ENCODE measurements at regions not wholly inside any gene's neighbourhood (a gene's known extent, or its start where the extent isn't known, plus 50 kb on each side); places are given as distances from the start of the nearest gene placed in this dataset.

DNA sequence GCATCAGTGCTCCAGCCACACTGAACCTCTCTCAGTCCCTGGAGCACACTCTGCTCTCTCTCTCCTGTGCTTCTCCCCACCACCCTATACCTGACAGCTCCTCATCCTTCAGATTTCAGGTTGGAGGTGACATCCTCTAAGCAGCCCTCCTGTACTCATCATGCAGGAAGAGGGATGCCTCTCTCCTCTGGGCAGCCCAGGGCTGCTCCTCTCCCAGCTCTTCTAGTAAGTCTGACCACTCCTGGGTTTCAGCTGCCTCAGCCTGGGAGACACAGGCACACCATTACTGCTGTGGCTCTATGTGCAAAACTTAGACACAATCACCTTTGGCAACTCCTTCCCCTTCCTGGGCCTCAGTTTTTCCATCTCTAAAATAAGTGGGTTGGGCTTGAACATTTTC, 232.4 kb upstream of the BRINP1 start:
- no peak overlapping the region for H3K4me3 ChIP-seq
- intact Hi-C loops (cut with DNase I): no loop called here
- no peak overlapping the region for H3K27ac ChIP-seq
- TF ChIP-seq, protein P1, sequence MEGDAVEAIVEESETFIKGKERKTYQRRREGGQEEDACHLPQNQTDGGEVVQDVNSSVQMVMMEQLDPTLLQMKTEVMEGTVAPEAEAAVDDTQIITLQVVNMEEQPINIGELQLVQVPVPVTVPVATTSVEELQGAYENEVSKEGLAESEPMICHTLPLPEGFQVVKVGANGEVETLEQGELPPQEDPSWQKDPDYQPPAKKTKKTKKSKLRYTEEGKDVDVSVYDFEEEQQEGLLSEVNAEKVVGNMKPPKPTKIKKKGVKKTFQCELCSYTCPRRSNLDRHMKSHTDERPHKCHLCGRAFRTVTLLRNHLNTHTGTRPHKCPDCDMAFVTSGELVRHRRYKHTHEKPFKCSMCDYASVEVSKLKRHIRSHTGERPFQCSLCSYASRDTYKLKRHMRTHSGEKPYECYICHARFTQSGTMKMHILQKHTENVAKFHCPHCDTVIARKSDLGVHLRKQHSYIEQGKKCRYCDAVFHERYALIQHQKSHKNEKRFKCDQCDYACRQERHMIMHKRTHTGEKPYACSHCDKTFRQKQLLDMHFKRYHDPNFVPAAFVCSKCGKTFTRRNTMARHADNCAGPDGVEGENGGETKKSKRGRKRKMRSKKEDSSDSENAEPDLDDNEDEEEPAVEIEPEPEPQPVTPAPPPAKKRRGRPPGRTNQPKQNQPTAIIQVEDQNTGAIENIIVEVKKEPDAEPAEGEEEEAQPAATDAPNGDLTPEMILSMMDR (IDR thresholded peaks at IDR 0.05): no peak
- DNase-seq: no peak
- no peaks in the 10 kb centered on the region for H3K36me3 ChIP-seq
- H3K27me3 ChIP-seq: no peaks in the 10 kb centered on the region
- H3K4me1 ChIP-seq: no peaks in the 10 kb centered on the region
- H3K9ac ChIP-seq (ENCODE audit: low read depth in 2 of 2, low read length in 2 of 2): no peak overlapping the region
- no peaks in the 10 kb centered on the region for H3K9me3 ChIP-seq

DNA sequence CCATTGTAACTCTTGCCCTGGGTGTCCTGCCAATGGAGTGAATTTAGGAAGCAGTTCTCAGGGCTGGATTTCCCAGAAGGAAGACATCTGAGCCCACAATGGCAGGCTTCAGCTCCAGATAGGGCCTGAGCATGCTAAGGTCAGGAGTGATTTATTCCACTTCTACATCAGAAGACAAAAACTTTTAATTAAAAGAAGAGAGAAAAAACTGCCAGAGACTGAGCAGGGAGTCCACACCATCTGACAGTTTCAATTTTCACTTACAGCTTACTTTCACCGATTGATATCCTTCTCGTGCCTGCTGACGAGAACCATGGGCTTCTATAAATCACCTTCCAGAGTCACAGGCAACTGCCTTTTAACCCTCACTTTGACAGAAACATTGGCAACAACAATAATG, 228.3 kb upstream of the BRINP1 start:
- no peak for DNase-seq
- Histone ChIP-seq H3K9me3 (no peaks in the 10 kb centered on the region), H3K36me3 (no peaks in the 10 kb centered on the region), H3K4me1 (no peaks in the 10 kb centered on the region), H3K4me3 (no peak overlapping the region), H3K27me3 (no peaks in the 10 kb centered on the region), H3K27ac (no peak overlapping the region), H3K9ac (ENCODE audit: low read depth in 2 of 2, low read length in 2 of 2) (no peak overlapping the region)
- intact Hi-C loops (cut with DNase I): no loop called here
- TF ChIP-seq, protein P1 (IDR thresholded peaks at IDR 0.05): no peak

DNA sequence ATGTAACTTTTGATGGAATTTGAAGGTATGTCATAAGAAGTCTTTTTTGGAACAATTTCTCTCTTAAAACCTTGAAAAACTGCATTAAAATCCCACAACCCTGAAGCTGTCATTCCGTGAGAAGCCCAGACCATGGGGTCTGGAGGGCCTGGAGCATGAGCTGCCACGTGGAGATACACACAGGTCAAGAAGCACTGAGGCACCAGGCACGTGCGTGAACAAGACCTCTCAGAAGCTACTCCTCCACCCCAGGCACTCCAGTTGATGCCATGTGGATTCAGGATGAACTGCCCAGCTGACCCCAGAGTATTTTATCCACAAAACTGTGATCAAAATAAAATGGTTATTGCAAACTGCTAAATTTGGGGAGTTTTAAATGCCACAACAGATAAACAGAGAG, 227.5 kb upstream of the BRINP1 start:
- no peaks in the 10 kb centered on the region for H3K4me1 ChIP-seq
- intact Hi-C loops (cut with DNase I): no loop called here
- no peak overlapping the region for H3K9ac ChIP-seq (ENCODE audit: low read depth in 2 of 2, low read length in 2 of 2)
- no peaks in the 10 kb centered on the region for H3K36me3 ChIP-seq
- DNase-seq: no peak
- no peaks in the 10 kb centered on the region for H3K27me3 ChIP-seq
- no peak overlapping the region for H3K4me3 ChIP-seq
- no peak overlapping the region for H3K27ac ChIP-seq
- no peaks in the 10 kb centered on the region for H3K9me3 ChIP-seq
- TF ChIP-seq, protein P1 (IDR thresholded peaks at IDR 0.05): no peak

DNA sequence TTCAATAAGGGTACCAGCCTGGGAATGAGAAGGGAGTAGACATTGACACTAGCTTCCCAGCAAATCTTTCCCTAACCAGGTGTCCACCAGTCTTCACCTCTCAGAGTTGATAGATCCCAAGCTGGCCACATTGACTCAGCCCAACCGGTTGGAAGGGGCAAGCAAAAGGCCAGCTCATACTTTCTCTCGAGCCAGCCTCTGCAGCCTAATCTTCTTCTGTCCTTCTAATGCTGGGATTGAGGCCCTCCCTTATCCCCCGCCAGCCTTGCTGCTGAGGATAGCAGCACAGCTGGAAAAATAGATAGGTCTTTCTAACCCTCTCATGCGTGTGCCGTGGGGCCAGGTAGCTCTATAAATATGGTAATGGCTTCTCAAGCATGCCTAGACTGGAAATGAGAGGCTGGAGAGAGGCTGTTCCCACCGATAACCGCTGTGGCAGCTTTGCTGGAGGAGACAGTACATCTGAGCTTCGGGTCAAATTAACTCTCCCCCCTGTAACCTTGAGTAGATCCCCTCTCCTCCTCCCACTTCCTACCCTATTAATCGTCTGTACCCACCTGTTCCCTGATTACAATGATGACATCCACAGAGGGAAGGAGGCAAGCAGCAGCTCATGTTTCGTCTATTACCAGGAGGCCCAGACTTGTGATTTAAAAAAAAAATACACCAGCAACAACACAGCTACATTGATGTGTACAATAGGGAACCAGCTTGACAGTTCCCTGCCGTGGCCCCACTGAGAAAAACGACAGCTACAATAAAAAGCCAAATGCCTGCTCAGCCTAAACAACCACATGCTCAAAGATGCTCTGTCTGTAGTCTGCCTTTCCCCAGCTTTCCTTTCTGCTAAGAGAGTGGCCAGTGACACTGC, 219.9 kb upstream of the BRINP1 start:
- no peaks in the 10 kb centered on the region for H3K4me1 ChIP-seq
- H3K36me3 ChIP-seq: no peaks in the 10 kb centered on the region
- no peak for DNase-seq
- intact Hi-C loops (cut with DNase I): no loop called here
- no peaks in the 10 kb centered on the region for H3K27me3 ChIP-seq
- H3K4me3 ChIP-seq: no peak overlapping the region
- TF ChIP-seq, protein P1 (IDR thresholded peaks at IDR 0.05): no peak
- no peak overlapping the region for H3K9ac ChIP-seq (ENCODE audit: low read depth in 2 of 2, low read length in 2 of 2)
- no peaks in the 10 kb centered on the region for H3K9me3 ChIP-seq
- no peak overlapping the region for H3K27ac ChIP-seq

DNA sequence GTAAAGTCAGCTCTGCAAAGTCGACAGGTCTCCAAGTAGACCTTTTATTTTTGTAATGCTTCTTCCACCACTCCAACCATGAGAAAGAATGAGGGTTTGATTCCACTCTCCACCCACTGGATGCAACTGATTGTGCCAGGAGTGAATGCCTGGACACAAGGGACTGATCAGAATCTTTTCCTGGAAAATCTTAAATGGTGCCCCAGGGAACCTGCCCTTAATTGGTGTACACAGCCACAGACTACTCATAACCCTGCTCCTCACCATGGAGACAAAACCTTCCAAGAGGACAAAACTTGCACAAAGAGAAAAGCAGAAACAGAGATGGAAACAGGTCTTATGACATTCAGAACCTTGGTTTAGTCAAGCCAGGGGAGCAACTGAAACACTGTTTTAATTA, 208.6 kb upstream of the BRINP1 start:
- Histone ChIP-seq H3K27me3 (no peaks in the 10 kb centered on the region), H3K9me3 (no peaks in the 10 kb centered on the region), H3K4me3 (no peak overlapping the region), H3K36me3 (no peaks in the 10 kb centered on the region), H3K4me1 (no peaks in the 10 kb centered on the region), H3K9ac (ENCODE audit: low read depth in 2 of 2, low read length in 2 of 2) (no peak overlapping the region), H3K27ac (no peak overlapping the region)
- intact Hi-C loops (cut with DNase I): no loop called here
- TF ChIP-seq, protein P1 (IDR thresholded peaks at IDR 0.05): no peak
- DNase-seq: no peak
